SU-DHL-6 (cell line): ENCODE measurements at regions not wholly inside any gene's neighbourhood (a gene's known extent, or its start where the extent isn't known, plus 50 kb on each side); places are given as distances from the start of the nearest gene placed in this dataset.

Experiments
- H2AFZ ChIP-seq: fragments of 200-600 bp; sonication (generic); 2 replicates; pipeline ENCODE4 v1.6.1; 2014; ENCODE audit warnings: low read depth, mild to moderate bottlenecking, moderate library complexity, mixed read lengths, antibody characterized with exemption, low read length; ENCODE audit not compliant: severe bottlenecking
- H3F3A ChIP-seq: fragments of 200-600 bp; shearing (Covaris generic); 2 replicates; pipeline ENCODE4 v1.6.0; 2016; ENCODE audit warnings: antibody characterized with exemption, mild to moderate bottlenecking; ENCODE audit not compliant: insufficient read depth
- H3K27ac ChIP-seq: fragments of 200-600 bp; sonication (generic); 2 replicates; pipeline ENCODE4 v1.5.1; 2016; ENCODE audit warnings: low read depth, mild to moderate bottlenecking, low read length, moderate library complexity, mixed read lengths
- H3K27me3 ChIP-seq: fragments of 200-600 bp; sonication (generic), shearing (Covaris generic); 2 replicates; pipeline ENCODE4 v1.6.0; 2014; ENCODE audit warnings: mild to moderate bottlenecking, low read length
- H3K36me3 ChIP-seq: fragments of 200-600 bp; sonication (generic); 2 replicates; pipeline ENCODE4 v1.6.1; 2014; ENCODE audit warnings: mild to moderate bottlenecking, low read length, mixed read lengths
- H3K4me2 ChIP-seq: fragments of 300-600, 200-600 bp; shearing (Covaris generic), sonication (generic); 2 replicates; pipeline ENCODE4 v1.6.0; 2014; ENCODE audit warnings: low read length, low read depth, mild to moderate bottlenecking; ENCODE audit not compliant: poor library complexity, severe bottlenecking
- H3K4me3 ChIP-seq: fragments of 200-600 bp; sonication (generic); 2 replicates; pipeline ENCODE4 v1.5.1; 2014; ENCODE audit warnings: antibody characterized with exemption, low read length, mild to moderate bottlenecking, mixed read lengths; ENCODE audit not compliant: insufficient read depth, poor library complexity, severe bottlenecking
- H3K79me2 ChIP-seq: fragments of 200-600 bp; sonication (generic); 2 replicates; pipeline ENCODE4 v1.6.1; 2014; ENCODE audit warnings: mild to moderate bottlenecking, low read length, moderate library complexity; ENCODE audit not compliant: insufficient read depth
- H3K9ac ChIP-seq: fragments of 200-600 bp; sonication (generic); 2 replicates; pipeline ENCODE4 v1.7.0; 2014; ENCODE audit warnings: mild to moderate bottlenecking, low read length
- H3K9me2 ChIP-seq: fragments of 200-600 bp; sonication (generic); replicated peaks from 2 replicates; pipeline ENCODE4 v1.6.1; 2014; ENCODE audit warnings: low read length; ENCODE audit not compliant: insufficient read depth
- H3K9me3 ChIP-seq: fragments of 200-600 bp; sonication (generic); 2 replicates; pipeline ENCODE4 v1.6.1; 2014; ENCODE audit warnings: low read length, mixed read lengths; ENCODE audit not compliant: insufficient read depth
- H4K20me1 ChIP-seq: fragments of 200-600 bp; sonication (generic); 2 replicates; pipeline ENCODE4 v1.6.1; 2014; ENCODE audit warnings: low read depth, mild to moderate bottlenecking, antibody characterized with exemption, low read length, moderate library complexity, mixed read lengths
- EZH2phosphoT487 ChIP-seq: fragments of 200-600 bp; sonication (generic), shearing (Covaris generic); conservative IDR thresholded peaks from 2 replicates; pipeline ENCODE4 v1.6.1; 2018; ENCODE audit warnings: mild to moderate bottlenecking, antibody characterized with exemption, low read length, moderate library complexity, mixed read lengths
- TF ChIP-seq, protein P1 (sequence below): fragments of 200-600 bp; sonication (generic); IDR thresholded peaks from one replicate; pipeline ENCODE4 v1.5.1; 2017; ENCODE audit warnings: antibody characterized with exemption, mild to moderate bottlenecking, low read length, moderate library complexity; ENCODE audit not compliant: insufficient read depth, poor library complexity, severe bottlenecking

- H3K27ac ChIP-seq = no peak overlapping the region
- no peaks in the 10 kb centered on the region for H3F3A ChIP-seq
- H2AFZ ChIP-seq = no peak overlapping the region
- no peaks in the 10 kb centered on the region for H3K79me2 ChIP-seq
- no peak overlapping the region for H3K4me2 ChIP-seq
- no peak overlapping the region for H3K4me3 ChIP-seq
- H3K9me2 ChIP-seq = no peaks in the 10 kb centered on the region
- TF ChIP-seq, protein P1, sequence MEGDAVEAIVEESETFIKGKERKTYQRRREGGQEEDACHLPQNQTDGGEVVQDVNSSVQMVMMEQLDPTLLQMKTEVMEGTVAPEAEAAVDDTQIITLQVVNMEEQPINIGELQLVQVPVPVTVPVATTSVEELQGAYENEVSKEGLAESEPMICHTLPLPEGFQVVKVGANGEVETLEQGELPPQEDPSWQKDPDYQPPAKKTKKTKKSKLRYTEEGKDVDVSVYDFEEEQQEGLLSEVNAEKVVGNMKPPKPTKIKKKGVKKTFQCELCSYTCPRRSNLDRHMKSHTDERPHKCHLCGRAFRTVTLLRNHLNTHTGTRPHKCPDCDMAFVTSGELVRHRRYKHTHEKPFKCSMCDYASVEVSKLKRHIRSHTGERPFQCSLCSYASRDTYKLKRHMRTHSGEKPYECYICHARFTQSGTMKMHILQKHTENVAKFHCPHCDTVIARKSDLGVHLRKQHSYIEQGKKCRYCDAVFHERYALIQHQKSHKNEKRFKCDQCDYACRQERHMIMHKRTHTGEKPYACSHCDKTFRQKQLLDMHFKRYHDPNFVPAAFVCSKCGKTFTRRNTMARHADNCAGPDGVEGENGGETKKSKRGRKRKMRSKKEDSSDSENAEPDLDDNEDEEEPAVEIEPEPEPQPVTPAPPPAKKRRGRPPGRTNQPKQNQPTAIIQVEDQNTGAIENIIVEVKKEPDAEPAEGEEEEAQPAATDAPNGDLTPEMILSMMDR = no peak
- TF ChIP-seq EZH2phosphoT487 = no peak
- H3K36me3 ChIP-seq = no peaks in the 10 kb centered on the region
- H3K27me3 ChIP-seq = no peaks in the 10 kb centered on the region
- H3K9ac ChIP-seq = no peak overlapping the region
- H3K9me3 ChIP-seq = no peaks in the 10 kb centered on the region
- no peaks in the 10 kb centered on the region for H4K20me1 ChIP-seq
These were observed 153.7 kb downstream of the DNAJB9 start for GRCh38 chr7:108723381-108723814.

DNA sequence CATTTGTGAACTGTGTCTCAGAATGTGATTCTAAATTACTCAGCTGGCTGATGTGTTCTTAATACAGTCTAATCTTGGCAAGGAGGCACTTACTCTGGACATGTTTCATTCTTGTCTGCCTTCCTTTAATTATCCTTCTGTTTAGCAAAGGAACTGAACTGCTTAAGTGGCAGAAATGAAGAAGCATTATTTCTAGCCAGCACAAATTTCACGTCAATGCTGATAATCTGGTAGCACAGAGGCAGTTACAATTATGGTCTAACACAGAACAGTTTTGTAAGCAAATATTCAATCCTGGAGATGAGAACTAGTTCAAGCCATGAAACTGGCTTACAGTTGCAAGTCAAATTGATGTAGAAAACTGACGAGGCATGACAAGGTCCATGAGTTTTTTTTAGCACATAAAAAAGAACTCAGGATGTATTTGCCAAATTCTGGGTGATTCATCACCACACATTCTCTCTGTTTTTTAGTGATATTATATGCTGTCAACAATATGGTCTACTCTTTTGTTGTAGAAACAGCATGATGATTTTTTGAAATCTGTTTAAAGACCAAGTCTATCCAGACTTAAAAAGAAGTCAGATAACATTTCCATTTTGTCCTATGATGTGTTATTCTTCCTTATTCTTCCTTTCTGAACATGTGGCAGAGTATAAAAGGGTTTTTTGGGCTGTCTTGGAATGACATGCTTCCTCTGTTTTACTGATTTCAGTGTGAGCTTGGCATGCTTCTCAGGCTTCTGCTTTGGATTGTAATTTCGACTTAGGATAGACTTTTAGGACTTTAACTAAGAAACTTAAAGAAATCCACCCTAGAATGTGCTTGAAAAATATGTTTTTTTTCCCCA is 154.8 kb downstream of the DNAJB9 start:
- no peaks in the 10 kb centered on the region for H4K20me1 ChIP-seq
- H3K4me3 ChIP-seq = no peak overlapping the region
- no peaks in the 10 kb centered on the region for H3F3A ChIP-seq
- no peak overlapping the region for H3K27ac ChIP-seq
- H3K27me3 ChIP-seq = no peaks in the 10 kb centered on the region
- no peak overlapping the region for H3K4me2 ChIP-seq
- no peak overlapping the region for H3K9ac ChIP-seq
- no peak overlapping the region for H2AFZ ChIP-seq
- no peaks in the 10 kb centered on the region for H3K9me2 ChIP-seq
- no peaks in the 10 kb centered on the region for H3K36me3 ChIP-seq
- no peaks in the 10 kb centered on the region for H3K79me2 ChIP-seq
- TF ChIP-seq EZH2phosphoT487 = no peak
- TF ChIP-seq, protein P1 = no peak
- H3K9me3 ChIP-seq = no peaks in the 10 kb centered on the region

GRCh38 chr7:108735814-108736213 is 166.1 kb downstream of the DNAJB9 start:
- Histone ChIP-seq H4K20me1 (no peaks in the 10 kb centered on the region), H3K79me2 (no peaks in the 10 kb centered on the region), H3K4me2 (no peak overlapping the region), H3F3A (no peaks in the 10 kb centered on the region), H3K9me3 (no peaks in the 10 kb centered on the region), H3K9me2 (no peaks in the 10 kb centered on the region), H3K27me3 (no peaks in the 10 kb centered on the region), H2AFZ (no peak overlapping the region), H3K9ac (no peak overlapping the region), H3K27ac (no peak overlapping the region), H3K36me3 (no peaks in the 10 kb centered on the region), H3K4me3 (no peak overlapping the region)
- TF ChIP-seq, protein P1 = no peak
- TF ChIP-seq EZH2phosphoT487 = no peak
